NCI-H526 (cell line): ENCODE measurements at regions not wholly inside any gene's neighbourhood (a gene's known extent, or its start where the extent isn't known, plus 50 kb on each side); places are given as distances from the start of the nearest gene placed in this dataset.

Source experiments
- DNase-seq, 2 experiments: peaks; one replicate each; lab custom pipeline; 2025; lab: John Stamatoyannopoulos, UW

DNA sequence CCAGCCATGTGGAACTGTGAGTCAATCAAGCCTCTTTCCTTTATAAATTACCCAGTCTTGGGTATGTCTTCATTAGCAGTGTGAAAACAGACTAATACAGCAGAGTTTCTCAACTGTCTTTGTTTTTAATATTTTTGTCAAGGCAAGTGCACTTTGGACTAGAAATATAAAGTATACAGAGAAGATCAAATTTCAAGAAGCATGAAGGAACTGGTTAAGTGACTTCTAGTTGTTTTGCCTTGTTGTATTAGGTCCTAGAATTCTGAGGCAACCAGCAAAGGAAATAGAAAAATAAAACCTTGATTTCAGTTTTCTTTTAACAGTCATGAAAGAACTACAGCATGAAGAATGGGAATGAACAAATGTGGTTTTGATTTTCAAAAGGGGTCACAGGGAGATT, 131.1 kb upstream of the PTGFR start:
- no peak for DNase-seq

DNA sequence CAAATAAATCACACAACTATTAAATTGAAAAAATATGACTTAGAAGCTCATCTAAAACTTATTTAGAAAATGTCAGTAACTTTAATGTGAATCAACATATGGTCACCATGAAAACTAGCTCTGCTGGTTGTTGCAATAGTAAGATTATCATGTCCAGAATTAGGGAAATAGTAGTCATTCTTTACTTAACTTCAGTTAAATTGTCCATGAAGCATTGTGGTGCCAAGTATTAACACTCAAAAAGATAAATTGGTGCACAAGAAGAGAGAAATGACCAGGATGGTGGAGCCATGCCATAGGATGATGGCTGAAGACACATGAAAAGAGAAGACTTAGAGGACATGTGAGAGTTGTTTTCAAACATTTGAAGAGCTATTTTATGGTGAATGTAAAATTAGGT, 130.2 kb upstream of the PTGFR start:
- no peak for DNase-seq

- no peak for DNase-seq
These were observed 123.1 kb upstream of the PTGFR start for GRCh38 chr1:78367700-78368099.

DNA sequence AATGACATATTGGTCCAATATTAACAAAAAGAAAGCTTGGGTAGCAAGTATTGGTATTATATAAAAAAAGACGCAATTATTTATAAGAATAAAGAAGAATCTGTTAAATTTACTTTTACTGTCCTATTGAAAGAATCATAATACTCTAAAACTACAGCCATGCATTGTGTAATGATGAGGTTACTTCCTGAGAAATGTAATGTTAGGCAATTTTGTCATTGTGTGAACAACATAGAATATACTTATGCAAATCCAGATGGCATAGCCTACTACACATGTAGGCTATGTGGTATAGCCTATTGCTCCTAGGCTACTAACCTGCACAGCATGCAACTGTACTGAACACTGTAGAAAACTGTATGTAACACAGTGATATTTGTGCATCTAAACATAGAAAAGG, 121.2 kb upstream of the PTGFR start:
- no peak for DNase-seq

GRCh38 chr1:78370356-78370755, 120.4 kb upstream of the PTGFR start:
- DNase-seq = no peak

DNA sequence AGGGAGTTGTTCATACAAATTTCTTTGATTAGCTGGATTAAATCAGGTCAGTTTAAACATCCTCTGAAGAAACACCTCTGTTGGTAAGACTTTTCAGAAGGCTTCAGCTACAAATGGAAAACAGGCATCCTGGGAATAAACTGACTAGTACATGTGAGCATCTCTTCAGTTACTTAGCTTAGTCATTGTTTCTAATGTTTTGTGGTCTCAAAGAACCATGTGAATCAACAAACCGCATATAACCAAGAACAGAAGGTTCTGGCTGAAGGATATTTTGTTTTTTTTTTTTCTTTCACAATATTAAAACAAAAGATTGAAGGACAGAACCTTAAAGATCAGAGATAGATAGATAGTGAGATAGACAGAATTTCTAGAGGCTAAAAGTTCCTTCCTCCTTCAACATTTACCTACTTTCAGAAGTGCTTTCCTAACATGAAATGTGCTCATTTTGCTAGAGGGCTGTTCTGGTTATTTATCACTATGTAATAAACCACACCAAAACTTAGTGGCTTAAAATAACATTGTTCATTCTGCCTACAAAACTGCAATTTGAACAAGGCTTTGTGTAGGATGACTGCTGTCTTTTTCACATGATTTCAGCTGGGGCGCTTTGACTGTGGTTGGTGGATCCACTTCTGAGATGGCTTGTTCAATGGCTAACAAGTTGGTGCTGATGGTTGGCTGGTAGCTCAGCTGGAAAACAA, 119.8 kb upstream of the PTGFR start:
- DNase-seq = no peak

DNA sequence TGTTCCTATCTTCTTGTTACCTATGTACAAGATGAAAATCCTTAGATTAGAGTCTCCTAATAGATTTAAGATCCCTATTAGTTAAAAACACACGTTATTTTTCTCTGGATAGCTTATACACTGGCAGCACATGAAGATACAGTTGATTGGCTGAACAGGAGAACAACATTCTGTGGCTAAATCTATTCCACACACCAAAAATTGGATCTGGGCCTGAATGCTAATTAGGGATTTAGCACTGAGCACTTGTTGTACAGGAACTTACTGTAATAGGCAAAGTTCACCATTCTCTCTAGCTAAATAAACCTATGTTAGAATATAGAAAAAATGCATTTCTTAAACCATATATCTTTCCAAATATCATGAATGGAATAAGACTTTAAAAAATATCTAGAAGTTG, 117.1 kb upstream of the PTGFR start:
- no peak for DNase-seq

- no peak for DNase-seq
These were observed 114.8 kb upstream of the PTGFR start for GRCh38 chr1:78375996-78376395.

DNA sequence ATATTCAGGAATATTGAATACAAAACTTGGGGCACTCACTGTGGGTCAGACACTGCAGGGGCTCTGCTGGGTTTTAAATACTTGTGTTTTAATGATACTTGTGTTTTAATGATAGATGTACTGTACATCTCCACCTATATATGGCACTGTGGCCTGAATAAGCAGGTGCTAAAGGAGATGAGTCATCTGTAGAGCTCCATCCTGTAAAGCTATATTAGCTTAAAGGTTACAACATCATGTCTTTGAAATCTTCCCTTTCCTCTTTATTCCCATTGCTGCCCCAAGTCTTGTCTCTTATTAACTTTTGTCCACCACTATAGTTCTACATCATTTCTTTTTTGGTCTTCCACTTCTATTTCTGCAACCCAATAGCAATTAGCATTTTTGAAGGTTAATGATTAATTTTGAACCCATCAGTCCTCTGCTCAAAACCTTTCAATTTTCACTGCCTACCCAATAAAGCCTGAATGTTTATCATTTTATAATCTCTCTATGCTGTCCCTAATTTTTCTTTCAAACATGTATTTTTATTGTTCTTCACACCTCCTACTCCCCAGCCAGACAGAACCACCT, 113.3 kb upstream of the PTGFR start:
- no peak for DNase-seq

GRCh38 chr1:78383923-78384322, 106.9 kb upstream of the PTGFR start:
- DNase-seq = no peak

GRCh38 chr1:78385744-78386462, 104.9 kb upstream of the PTGFR start:
- DNase-seq = no peak

- DNase-seq = no peak
These were observed 103.6 kb upstream of the PTGFR start for GRCh38 chr1:78387201-78387600.

GRCh38 chr1:78387871-78388270, 102.9 kb upstream of the PTGFR start:
- no peak for DNase-seq

DNA sequence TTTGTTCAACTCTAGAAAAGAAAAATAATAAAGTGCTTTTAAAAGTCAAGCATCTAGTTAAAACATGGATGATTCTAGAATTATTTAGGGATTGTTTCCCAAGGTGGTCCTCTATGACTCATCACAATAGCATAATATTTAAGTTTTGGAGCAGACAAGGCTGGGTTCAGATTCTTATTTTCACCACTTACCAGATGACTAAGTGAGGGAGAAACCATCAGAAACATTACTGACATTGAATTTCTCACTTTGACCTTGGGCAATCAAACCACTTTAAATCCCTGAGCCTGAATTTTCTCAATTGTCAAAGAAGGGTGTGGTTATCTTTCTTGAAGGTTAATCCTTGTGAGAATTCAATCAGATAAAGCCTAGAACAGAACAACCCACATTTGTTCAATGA, 102.5 kb upstream of the PTGFR start:
- no peak for DNase-seq

GRCh38 chr1:78401148-78401547, 89.6 kb upstream of the PTGFR start:
- no peak for DNase-seq

- DNase-seq = no peak
These were observed 82.6 kb upstream of the PTGFR start for GRCh38 chr1:78408192-78408591.

DNA sequence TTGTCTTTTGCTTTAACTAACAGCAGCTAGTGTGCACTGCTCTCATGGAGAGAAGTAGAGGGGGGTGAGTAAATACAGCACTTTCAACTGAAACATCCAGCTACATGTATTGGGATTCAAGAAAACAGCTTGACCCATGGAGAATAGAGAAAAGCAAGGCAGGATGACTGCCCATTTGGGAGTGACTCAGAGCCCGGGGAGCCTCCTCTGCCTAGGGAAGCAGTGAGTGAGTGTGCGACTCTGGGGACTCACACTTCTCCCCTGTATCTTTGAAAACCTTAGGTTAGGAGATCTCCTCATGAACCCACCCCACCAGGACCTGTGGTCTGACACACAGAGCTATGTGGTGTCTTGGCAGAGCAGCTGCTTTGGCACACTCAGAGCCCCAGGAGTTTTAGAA, 82.0 kb upstream of the PTGFR start:
- DNase-seq = no peak

DNA sequence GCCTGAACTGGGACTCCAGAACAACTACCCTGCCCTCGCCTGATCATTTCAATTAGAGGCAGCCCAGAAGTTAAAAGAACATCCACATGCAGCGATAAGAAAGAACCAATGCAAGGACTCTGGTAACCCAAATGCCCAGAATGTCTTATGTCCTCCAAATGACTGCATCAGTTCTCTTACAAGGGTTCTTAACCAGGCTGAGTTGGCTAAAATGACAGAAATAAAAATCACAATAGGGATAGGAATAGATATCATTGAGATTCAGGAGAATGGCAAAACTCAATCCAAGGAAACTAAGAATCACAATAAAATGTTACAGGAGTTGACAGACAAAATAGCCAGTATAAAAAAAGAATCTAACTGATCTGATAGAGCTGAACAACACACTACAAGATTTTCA, 80.1 kb upstream of the PTGFR start:
- DNase-seq = no peak

DNA sequence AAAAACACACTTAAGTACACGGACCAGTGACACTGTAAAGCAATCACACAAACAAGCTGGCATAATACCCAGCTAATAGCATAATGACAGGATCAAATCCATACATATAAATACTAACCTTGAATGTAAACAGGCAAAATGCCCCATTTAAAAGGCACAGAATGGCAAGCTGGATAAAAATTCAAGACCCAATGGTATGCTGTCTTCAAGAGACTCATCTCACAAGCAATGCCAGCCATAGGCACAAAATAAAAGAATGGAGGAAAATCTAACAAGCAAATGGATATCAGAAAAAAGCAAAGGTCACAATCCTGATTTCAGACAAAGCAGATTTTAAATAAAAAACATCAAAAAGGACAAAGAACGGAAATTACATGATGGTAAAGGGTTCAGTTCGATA, 79.1 kb upstream of the PTGFR start:
- no peak for DNase-seq

DNA sequence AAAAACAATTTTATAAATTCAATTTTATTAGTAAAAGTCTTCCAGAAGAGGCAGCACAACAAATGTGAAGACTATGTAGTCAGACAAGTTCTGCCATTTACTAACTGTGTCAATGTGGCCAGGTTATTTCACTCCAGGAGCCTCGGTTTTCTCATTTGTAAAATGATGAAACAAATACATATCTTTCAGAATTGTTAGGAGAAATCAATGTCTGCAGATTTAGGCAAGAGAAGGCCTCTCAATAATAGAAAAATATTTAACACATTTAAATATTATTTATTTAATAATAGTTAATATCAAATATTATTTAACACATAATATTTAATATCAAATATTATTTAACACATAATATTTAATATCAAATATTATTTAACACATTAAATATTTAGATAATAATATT, 75.6 kb upstream of the PTGFR start:
- no peak for DNase-seq

DNA sequence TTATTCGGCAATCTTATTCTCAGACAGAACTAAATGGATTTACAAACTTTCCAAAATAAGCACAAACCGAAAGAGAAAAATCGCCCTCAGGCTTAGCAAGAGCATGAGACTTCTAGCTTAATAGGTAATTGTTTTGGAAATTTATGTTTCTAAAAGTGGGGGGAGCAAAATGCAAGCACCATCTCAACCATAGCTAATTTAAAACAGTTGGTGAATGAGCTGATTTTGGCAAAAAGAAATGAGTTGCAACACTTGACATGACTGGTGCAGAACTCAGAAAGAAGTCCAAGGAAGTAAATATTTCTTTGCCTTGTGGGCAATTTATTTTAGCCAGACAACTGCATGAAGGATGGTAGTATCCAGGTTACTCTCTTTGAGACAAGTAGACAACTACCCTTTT, 71.5 kb upstream of the PTGFR start:
- DNase-seq = no peak

GRCh38 chr1:78420181-78420580, 70.6 kb upstream of the PTGFR start:
- no peak for DNase-seq

DNA sequence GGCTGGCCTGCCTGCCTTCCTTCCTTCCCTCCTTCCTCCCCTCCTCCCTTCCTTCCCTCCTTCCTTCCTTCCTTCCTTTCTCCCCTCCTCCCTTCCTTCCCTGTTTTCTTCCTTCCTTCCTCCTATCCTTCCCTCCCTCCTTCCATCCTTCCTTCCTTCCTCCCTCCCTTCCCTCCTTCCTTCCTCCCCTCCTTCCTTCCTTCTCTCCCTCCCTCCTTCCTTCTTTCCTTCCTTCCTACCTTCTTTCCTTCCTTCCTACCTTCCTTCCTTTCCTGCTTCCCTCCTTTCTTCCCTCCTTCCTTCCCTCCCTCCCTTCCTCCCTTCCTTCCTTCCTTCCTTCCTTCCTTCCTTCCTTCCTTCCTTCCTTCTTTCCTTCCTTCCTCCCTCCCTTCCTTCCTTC, 70.1 kb upstream of the PTGFR start:
- DNase-seq = no peak

GRCh38 chr1:78424720-78425119, 66.1 kb upstream of the PTGFR start:
- no peak for DNase-seq
